ENCODE measurements at regions not wholly inside any gene's neighbourhood (a gene's known extent, or its start where the extent isn't known, plus 50 kb on each side); places are given as distances from the start of the nearest gene placed in this dataset.
"Not testable (repeated sequence)": the region's sequence is repeated elsewhere in the genome, so short reads cannot be mapped to it uniquely, and the experiment has no call there.

GRCh38 chr6:137678451-137678850 is 184.3 kb upstream of the OLIG3 start:
- intact Hi-C loops (cut with DNase I, micrococcal nuclease), result no loop called here
- H3K36me3 ChIP-seq (ENCODE audit: low read depth), result no peaks in the 10 kb centered on the region
- H3K4me1 ChIP-seq (ENCODE audit: low read depth), result no peaks in the 10 kb centered on the region
- no peak for ATAC-seq
- TF ChIP-seq, protein P1, sequence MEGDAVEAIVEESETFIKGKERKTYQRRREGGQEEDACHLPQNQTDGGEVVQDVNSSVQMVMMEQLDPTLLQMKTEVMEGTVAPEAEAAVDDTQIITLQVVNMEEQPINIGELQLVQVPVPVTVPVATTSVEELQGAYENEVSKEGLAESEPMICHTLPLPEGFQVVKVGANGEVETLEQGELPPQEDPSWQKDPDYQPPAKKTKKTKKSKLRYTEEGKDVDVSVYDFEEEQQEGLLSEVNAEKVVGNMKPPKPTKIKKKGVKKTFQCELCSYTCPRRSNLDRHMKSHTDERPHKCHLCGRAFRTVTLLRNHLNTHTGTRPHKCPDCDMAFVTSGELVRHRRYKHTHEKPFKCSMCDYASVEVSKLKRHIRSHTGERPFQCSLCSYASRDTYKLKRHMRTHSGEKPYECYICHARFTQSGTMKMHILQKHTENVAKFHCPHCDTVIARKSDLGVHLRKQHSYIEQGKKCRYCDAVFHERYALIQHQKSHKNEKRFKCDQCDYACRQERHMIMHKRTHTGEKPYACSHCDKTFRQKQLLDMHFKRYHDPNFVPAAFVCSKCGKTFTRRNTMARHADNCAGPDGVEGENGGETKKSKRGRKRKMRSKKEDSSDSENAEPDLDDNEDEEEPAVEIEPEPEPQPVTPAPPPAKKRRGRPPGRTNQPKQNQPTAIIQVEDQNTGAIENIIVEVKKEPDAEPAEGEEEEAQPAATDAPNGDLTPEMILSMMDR (IDR thresholded peaks at IDR 0.05), result no peak
- H3K9me3 ChIP-seq, result no peaks in the 10 kb centered on the region
- no peak for DNase-seq
- no peak overlapping the region for H3K4me3 ChIP-seq

GRCh38 chr6:137680705-137681346 is 186.2 kb upstream of the TNFAIP3 start:
- no peaks in the 10 kb centered on the region for H3K36me3 ChIP-seq (ENCODE audit: low read depth)
- no peak for ATAC-seq
- H3K4me3 ChIP-seq, result no peak overlapping the region
- no peak for DNase-seq
- intact Hi-C loops (cut with DNase I, micrococcal nuclease), result no loop called here
- no peaks in the 10 kb centered on the region for H3K9me3 ChIP-seq
- TF ChIP-seq, protein P1 (IDR thresholded peaks at IDR 0.05), result no peak
- no peaks in the 10 kb centered on the region for H3K4me1 ChIP-seq (ENCODE audit: low read depth)

- Histone ChIP-seq H3K36me3 (ENCODE audit: low read depth) (no peaks in the 10 kb centered on the region), H3K9me3 (no peaks in the 10 kb centered on the region), H3K4me1 (ENCODE audit: low read depth) (no peaks in the 10 kb centered on the region), H3K4me3 (no peak overlapping the region)
- TF ChIP-seq, protein P1 (IDR thresholded peaks at IDR 0.05), result no peak
- no peak for ATAC-seq
- DNase-seq, result no peak
- intact Hi-C loops (cut with DNase I, micrococcal nuclease), result no loop called here
Observed at GRCh38 chr6:137681445-137682009, 185.5 kb upstream of the TNFAIP3 start.

GRCh38 chr6:137682658-137683057 is 184.4 kb upstream of the TNFAIP3 start:
- intact Hi-C loops (cut with DNase I, micrococcal nuclease); H3K9me3 ChIP-seq; DNase-seq; H3K36me3 ChIP-seq (ENCODE audit: low read depth); ATAC-seq; H3K4me3 ChIP-seq; H3K4me1 ChIP-seq (ENCODE audit: low read depth): not testable (repeated sequence)

DNA sequence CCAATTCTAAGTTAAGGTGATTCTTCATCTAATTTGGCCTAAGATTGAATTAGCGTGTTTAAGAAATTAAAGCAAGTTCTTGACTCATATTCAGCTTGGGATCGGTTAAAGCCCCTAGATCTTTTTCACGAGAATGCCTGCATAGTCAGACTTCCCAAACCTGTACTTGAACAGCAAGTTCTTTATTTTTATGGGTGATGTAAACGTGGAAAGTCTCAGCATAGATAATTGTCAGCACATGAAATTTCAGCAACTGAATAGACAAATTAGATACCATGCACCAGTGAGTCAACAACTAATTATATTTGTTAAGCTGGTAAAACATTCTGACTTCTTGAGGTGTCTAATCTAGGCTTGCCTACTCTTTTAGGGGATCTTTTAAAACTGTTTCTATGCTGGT is 183.1 kb upstream of the TNFAIP3 start:
- no peak for ATAC-seq
- Histone ChIP-seq H3K4me1 (ENCODE audit: low read depth) (no peaks in the 10 kb centered on the region), H3K4me3 (no peak overlapping the region), H3K36me3 (ENCODE audit: low read depth) (no peaks in the 10 kb centered on the region), H3K9me3 (no peaks in the 10 kb centered on the region)
- DNase-seq, result no peak
- intact Hi-C loops (cut with DNase I, micrococcal nuclease), result no loop called here
- TF ChIP-seq, protein P1 (IDR thresholded peaks at IDR 0.05), result no peak

GRCh38 chr6:137685798-137686375 is 181.2 kb upstream of the TNFAIP3 start:
- peaks cover 7% of the 10 kb centered on the region for H3K4me1 ChIP-seq (ENCODE audit: low read depth)
- TF ChIP-seq, protein P1 (IDR thresholded peaks at IDR 0.05), result no peak
- DNase-seq, result no peak
- no peaks in the 10 kb centered on the region for H3K9me3 ChIP-seq
- peak; percentile 31 for ATAC-seq
- H3K36me3 ChIP-seq (ENCODE audit: low read depth), result no peaks in the 10 kb centered on the region
- H3K4me3 ChIP-seq, result no peak overlapping the region
- intact Hi-C loops (cut with DNase I, micrococcal nuclease), result no loop called here
